IPS-15b (cell line): ENCODE measurements at regions not wholly inside any gene's neighbourhood (a gene's known extent, or its start where the extent isn't known, plus 50 kb on each side); places are given as distances from the start of the nearest gene placed in this dataset.

Experiments used
- H3K27me3 ChIP-seq: one replicate; pipeline ENCODE4 v1.6.1; 2013; ENCODE audit warnings: low read length; ENCODE audit not compliant: control insufficient read depth, insufficient read depth
- H3K36me3 ChIP-seq: one replicate; pipeline ENCODE4 v1.6.1; 2013; ENCODE audit warnings: low read length; ENCODE audit not compliant: control insufficient read depth, insufficient read depth
- H3K4me1 ChIP-seq: one replicate; pipeline ENCODE4 v1.6.1; 2013; ENCODE audit warnings: mild to moderate bottlenecking, low read length; ENCODE audit not compliant: control insufficient read depth, insufficient read depth
- H3K4me3 ChIP-seq: one replicate; pipeline ENCODE4 v1.5.1; 2013; ENCODE audit warnings: low read depth, low read length
- H3K9ac ChIP-seq: one replicate; pipeline ENCODE4 v1.6.1; 2013; ENCODE audit warnings: low read depth, mild to moderate bottlenecking, low read length
- H3K9me3 ChIP-seq: one replicate; pipeline ENCODE4 v1.6.1; 2013; ENCODE audit warnings: mild to moderate bottlenecking, low read length; ENCODE audit not compliant: control insufficient read depth, insufficient read depth

DNA sequence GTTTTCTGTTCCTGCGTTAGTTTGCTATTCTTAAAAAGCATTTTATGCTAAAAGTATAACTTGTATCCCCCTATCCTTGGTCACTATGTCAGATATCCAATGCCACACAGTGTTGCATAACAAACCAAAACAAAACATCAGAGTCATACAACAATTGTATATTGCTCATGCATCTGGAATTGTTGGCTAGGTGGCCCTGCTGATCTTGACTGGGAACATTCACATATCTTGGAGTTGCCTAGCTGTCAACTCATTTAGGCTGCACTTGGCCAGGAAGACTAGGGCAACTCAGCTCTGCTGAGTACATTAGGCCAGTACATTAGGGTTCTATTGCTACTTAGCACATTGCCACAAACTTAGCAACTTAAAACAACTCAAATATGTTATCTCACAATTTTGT is 706.5 kb upstream of the UBE2E2 start:
- H3K9ac ChIP-seq: no peak overlapping the region
- H3K27me3 ChIP-seq: peaks cover 2% of the 10 kb centered on the region
- H3K36me3 ChIP-seq: no peaks in the 10 kb centered on the region
- H3K9me3 ChIP-seq: no peaks in the 10 kb centered on the region
- H3K4me1 ChIP-seq: peaks cover 10% of the 10 kb centered on the region
- H3K4me3 ChIP-seq: no peak overlapping the region

DNA sequence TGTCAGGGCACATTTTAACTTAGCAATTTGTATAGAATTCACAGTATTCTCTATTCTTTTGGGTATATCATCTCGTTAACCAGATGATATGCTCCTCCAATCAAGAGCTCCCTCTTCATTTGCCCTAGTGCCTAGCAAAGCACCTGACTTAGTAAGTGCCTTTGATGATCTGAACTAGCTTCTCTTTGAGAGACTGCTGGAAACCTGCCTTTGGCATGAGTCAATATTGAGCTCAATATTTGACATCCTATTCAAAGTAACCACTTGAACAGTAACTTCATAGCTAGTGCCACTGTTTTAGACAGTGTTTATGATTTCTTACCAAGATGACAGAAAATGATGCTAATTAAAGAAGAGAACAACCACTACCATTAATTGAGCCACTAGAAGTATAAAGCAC is 696.3 kb upstream of the UBE2E2 start:
- no peak overlapping the region for H3K9ac ChIP-seq
- no peaks in the 10 kb centered on the region for H3K36me3 ChIP-seq
- no peaks in the 10 kb centered on the region for H3K27me3 ChIP-seq
- H3K9me3 ChIP-seq: no peaks in the 10 kb centered on the region
- H3K4me1 ChIP-seq: no peaks in the 10 kb centered on the region
- no peak overlapping the region for H3K4me3 ChIP-seq

- Histone ChIP-seq H3K27me3 (no peaks in the 10 kb centered on the region), H3K4me1 (no peaks in the 10 kb centered on the region), H3K4me3 (no peak overlapping the region), H3K9me3 (no peaks in the 10 kb centered on the region), H3K36me3 (no peaks in the 10 kb centered on the region), H3K9ac (no peak overlapping the region)
Observed at GRCh38 chr3:22507709-22508108, 695.4 kb upstream of the UBE2E2 start.

GRCh38 chr3:22523925-22524324 is 679.2 kb upstream of the UBE2E2 start:
- no peaks in the 10 kb centered on the region for H3K4me1 ChIP-seq
- H3K36me3 ChIP-seq: no peaks in the 10 kb centered on the region
- H3K27me3 ChIP-seq: no peaks in the 10 kb centered on the region
- H3K4me3 ChIP-seq: no peak overlapping the region
- no peaks in the 10 kb centered on the region for H3K9me3 ChIP-seq
- no peak overlapping the region for H3K9ac ChIP-seq

- Histone ChIP-seq H3K9ac (no peak overlapping the region), H3K27me3 (no peaks in the 10 kb centered on the region), H3K4me3 (no peak overlapping the region), H3K9me3 (no peaks in the 10 kb centered on the region), H3K36me3 (no peaks in the 10 kb centered on the region), H3K4me1 (no peaks in the 10 kb centered on the region)
Observed at GRCh38 chr3:22526266-22526837, 676.8 kb upstream of the UBE2E2 start.

DNA sequence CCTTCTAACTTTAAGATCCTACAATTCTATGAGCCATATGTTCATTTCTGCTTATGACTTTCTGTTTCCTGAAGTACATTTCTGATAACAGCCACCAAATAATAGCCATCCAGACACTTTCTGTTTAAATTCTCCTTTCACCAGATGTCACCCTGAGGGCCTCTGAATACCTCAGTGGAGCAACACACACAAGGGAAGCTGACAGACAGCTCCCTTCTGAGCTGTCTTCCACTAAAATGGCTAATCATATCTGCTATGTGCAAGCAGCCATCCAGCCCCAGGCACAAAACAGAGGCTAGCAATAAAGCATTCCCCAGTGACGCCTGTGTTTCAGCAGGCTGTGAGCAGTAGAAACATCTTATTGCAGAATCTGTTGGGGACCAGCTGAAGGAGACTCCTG is 666.6 kb upstream of the UBE2E2 start:
- no peaks in the 10 kb centered on the region for H3K9me3 ChIP-seq
- H3K27me3 ChIP-seq: no peaks in the 10 kb centered on the region
- no peaks in the 10 kb centered on the region for H3K4me1 ChIP-seq
- no peak overlapping the region for H3K9ac ChIP-seq
- H3K36me3 ChIP-seq: no peaks in the 10 kb centered on the region
- H3K4me3 ChIP-seq: no peak overlapping the region

- Histone ChIP-seq H3K4me3 (no peak overlapping the region), H3K36me3 (no peaks in the 10 kb centered on the region), H3K9me3 (no peaks in the 10 kb centered on the region), H3K27me3 (no peaks in the 10 kb centered on the region), H3K4me1 (no peaks in the 10 kb centered on the region), H3K9ac (no peak overlapping the region)
Observed at GRCh38 chr3:22537560-22537959, 665.6 kb upstream of the UBE2E2 start.

GRCh38 chr3:22542311-22542710 is 660.8 kb upstream of the UBE2E2 start:
- H3K4me1 ChIP-seq: no peaks in the 10 kb centered on the region
- H3K9ac ChIP-seq: no peak overlapping the region

GRCh38 chr3:22555753-22556435 is 647.2 kb upstream of the UBE2E2 start:
- Histone ChIP-seq H3K36me3 (no peaks in the 10 kb centered on the region), H3K4me1 (no peaks in the 10 kb centered on the region), H3K9me3 (no peaks in the 10 kb centered on the region), H3K27me3 (no peaks in the 10 kb centered on the region), H3K4me3 (no peak overlapping the region), H3K9ac (no peak overlapping the region)

More at GRCh38 chr3:22542311-22542710, 660.8 kb upstream of the UBE2E2 start:
- H3K27me3 ChIP-seq: no peaks in the 10 kb centered on the region
- no peaks in the 10 kb centered on the region for H3K9me3 ChIP-seq
- no peaks in the 10 kb centered on the region for H3K36me3 ChIP-seq
- no peak overlapping the region for H3K4me3 ChIP-seq

DNA sequence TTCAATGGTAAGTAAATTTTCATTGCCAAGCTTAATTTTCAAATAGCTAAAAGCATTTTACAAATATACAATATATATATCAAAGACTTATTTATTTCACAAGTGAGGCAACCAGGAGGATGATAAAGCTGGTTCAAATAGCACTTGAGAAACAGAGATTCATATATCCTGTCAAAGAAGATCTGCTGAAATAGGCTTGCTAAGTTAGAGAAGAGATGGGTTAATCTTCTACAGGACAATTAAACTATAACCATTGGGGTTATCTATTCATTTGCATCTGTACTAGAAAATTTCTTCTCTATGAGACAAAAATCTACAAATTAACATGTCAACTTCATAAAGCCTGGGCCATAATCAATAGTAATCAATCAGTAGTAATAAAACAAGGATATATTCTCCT is 637.7 kb upstream of the UBE2E2 start:
- H3K27me3 ChIP-seq: no peaks in the 10 kb centered on the region
- no peaks in the 10 kb centered on the region for H3K36me3 ChIP-seq
- no peak overlapping the region for H3K9ac ChIP-seq
- H3K4me1 ChIP-seq: no peaks in the 10 kb centered on the region
- H3K4me3 ChIP-seq: no peak overlapping the region
- H3K9me3 ChIP-seq: no peaks in the 10 kb centered on the region

- H3K9me3 ChIP-seq: no peaks in the 10 kb centered on the region
- H3K9ac ChIP-seq: no peak overlapping the region
Observed at GRCh38 chr3:22568285-22568684, 634.8 kb upstream of the UBE2E2 start.

GRCh38 chr3:22569570-22569969 is 633.6 kb upstream of the UBE2E2 start:
- H3K27me3 ChIP-seq: no peaks in the 10 kb centered on the region
- H3K36me3 ChIP-seq: no peaks in the 10 kb centered on the region
- H3K4me3 ChIP-seq: no peak overlapping the region
- no peak overlapping the region for H3K9ac ChIP-seq
- H3K4me1 ChIP-seq: no peaks in the 10 kb centered on the region
- H3K9me3 ChIP-seq: no peaks in the 10 kb centered on the region

More at GRCh38 chr3:22568285-22568684, 634.8 kb upstream of the UBE2E2 start:
- H3K36me3 ChIP-seq: no peaks in the 10 kb centered on the region
- no peaks in the 10 kb centered on the region for H3K27me3 ChIP-seq
- no peaks in the 10 kb centered on the region for H3K4me1 ChIP-seq
- no peak overlapping the region for H3K4me3 ChIP-seq
